GM04503 (cell line): ENCODE measurements at regions not wholly inside any gene's neighbourhood (a gene's known extent, or its start where the extent isn't known, plus 50 kb on each side); places are given as distances from the start of the nearest gene placed in this dataset.

Experiments used
- DNase-seq: peaks from one replicate; pipeline ENCODE4 v3.0.0-alpha.2; 2012; ENCODE audit warnings: low read depth

DNA sequence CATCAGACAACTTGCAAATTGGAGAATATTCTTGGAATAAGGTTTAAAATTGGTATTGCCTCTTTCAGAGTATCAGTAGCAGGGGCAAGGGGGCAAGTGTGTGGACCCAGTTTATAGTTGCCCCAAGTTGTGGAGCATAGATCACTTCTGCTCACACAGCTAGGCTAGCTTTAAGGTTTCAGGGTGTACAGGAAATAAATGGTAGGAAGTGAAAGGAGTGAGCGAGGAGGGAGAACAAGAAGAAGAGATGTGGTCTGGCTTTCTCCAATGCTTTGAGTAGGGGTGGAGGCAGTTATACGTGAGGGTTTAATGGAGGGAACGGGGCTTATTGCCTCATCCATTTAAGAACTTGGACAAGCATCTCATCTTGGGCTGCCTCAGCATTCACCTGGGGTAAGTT, 290.0 kb upstream of the CFAP20DC start:
- no peak for DNase-seq

DNA sequence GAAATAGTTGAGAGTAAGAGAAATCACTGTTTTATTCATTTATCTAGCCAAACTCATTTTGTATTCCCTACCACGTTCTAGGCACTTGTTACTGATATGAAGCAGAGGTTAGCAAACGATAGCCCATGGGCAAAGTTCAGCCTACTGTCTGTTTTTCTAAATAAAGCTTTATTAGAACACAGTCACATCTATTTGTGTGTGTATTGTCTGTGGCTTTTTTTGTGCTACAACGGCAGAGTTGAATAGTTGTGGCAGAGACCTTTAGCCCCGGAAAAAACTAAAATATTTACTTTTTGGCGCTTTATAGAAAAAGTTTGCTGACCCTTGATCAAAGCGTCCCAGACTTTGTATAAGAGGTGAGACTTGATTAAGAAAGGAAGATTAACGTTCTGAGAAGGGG, 289.1 kb upstream of the CFAP20DC start:
- DNase-seq = no peak

DNA sequence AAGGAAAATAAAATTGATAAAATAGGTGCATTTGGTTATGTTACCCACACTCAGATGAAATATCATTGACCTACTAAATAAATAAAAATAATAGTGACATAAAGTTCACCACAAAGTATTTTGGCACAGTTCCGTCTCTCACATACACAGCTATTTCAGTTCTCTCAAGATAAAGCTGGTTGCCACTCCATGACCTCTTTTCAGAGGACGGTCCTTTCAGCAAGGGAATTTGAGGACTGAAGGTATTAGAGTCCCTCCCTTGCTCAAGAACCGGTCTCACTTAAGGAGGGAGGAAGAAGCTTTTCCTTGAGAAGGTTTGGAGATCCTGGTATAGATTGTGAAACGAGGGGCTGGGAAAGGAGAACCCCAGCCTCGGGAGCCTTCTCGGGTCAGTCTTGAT, 285.5 kb upstream of the CFAP20DC start:
- DNase-seq = no peak

DNA sequence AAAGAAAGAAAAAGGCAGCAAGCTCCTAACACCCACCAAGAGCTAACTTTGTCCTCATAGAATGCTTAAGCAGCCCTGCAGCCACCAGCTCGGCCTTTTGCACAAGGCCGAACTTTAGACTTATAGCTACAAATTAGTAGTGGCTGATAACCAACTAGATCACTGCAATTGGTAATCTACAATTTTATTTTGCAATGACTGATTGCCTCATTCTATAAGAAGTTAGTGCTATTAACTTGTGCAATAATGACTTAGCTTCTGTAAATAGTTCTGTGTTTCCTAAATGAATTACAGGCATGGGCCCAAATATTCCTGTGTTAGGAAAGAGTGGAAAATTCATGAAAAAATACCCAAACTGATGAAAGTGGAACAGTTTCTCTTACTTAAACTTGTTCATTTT, 284.8 kb upstream of the CFAP20DC start:
- peak; percentile 31 for DNase-seq

DNA sequence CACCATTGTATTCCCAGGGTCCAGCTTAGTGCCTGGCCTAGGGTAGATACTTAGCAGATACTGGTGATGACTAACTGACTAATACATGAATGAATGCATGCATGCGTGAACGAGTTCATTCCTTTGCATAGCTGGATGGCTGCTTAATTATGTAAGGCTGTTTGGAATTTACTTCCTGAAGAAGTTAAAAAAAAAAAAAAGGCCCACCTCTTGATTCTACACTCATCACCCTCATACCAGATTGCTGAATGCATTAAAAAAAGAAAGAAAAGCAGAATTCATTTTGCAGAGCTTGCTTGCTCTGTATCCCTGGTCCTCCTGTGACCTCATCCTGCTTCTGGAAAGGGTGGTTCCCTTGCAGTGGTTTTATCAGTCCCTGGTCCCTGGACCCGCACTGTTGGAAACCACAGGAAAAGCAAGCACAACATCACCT, 277.6 kb upstream of the CFAP20DC start:
- peak; percentile 80 for DNase-seq

DNA sequence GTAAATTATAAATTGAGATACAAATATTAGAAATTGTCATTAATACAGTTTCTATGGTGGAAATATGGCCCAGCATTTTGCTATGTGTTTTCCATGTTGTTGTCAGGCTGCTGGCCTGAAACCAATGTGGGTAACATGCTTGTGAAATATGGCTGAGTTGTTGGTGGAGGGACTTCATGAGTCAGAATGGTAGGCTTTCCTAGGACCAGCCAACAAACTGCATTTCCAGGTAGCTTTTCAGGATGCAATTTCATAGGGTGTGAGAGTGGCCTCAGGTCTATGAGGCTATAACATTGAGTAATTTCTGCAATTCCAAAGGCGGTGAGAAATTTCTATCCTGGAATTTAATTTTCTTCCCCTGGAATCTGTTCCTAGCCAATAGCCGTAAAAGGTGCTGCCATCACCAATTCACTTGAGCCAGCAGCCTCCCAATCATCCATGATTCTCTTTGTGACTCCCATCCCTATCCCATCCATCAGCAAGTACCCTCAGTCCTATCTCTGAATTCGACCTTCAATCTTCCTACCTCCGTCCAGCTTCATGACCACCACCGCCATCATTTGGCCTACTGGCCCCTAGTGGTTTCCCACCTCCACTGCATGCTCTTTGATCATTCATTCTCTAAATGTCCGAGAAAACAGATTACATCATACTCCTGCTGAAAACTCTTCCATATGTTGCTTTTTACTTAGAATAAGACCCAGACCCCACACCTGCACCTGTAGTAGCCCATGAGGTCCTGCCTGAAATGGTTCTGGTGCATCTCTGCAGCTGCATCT, 276.6 kb upstream of the CFAP20DC start:
- no peak for DNase-seq

DNA sequence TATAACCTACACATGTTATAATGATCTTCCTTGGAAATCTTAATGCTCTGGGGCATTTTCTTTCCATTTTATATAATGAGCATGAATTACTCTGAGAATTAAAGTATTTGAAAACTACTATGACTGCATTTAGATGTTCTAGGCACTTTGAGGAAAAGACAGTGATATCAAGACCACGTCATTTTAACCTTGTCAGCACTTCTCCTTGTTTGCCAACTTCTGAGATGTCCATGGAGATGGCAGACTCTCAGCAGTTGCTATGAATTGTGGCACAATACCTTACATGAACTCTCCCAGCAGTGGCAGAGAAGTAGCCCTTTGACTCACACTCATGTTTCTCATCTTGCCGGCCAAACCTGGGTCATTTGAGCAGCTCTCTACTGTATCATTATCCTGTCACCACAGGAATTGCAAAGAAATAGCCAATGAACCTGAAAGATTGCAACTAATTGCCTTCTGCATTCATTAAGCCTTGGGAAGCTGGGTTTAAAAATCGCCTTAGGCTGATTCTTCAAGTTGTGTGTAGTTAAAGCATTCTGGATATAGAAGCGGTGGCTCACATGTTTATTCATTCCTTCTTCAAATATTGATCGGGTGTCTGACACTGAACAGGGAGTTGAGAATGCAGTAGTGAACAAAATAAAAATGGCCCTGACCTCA, 272.2 kb upstream of the CFAP20DC start:
- peak; percentile 16 for DNase-seq

DNA sequence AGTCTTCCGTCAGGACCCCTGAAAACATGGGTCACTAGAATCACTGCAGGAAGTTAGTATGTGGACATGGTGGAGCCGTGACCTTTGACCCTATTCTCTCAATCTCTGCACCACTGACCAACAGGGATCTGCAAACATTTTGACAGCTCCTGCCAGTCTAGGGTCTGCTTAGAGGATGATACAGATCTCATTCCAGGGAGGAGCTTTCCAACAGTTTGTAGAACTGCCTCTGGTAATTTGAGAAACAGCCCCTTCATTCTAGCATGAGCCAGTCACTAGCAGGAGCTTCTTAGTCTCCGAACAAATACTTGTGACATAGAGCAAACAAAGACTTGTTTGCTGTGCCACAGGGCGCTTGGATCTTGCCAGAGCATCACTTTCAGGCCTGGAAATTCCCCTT, 270.3 kb upstream of the CFAP20DC start:
- no peak for DNase-seq

DNA sequence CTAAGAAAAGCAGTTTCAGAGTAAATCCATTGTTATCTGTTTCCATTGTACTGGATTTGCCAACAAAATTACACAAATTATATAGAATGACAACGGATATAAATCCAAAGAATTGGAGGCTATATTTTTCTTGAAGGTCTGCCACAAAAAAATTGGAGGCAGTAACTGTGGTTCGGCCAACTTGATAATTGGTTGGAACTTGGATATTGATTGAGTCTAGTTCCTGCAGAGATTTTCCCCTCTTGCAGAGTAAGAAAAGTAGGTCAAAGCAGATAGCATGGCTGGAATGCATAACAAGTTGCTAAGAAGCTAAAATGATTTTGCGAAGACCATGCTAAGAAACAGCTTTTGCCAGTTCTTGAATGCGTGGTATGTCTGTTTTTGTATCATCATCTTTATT, 269.6 kb upstream of the CFAP20DC start:
- DNase-seq = no peak

DNA sequence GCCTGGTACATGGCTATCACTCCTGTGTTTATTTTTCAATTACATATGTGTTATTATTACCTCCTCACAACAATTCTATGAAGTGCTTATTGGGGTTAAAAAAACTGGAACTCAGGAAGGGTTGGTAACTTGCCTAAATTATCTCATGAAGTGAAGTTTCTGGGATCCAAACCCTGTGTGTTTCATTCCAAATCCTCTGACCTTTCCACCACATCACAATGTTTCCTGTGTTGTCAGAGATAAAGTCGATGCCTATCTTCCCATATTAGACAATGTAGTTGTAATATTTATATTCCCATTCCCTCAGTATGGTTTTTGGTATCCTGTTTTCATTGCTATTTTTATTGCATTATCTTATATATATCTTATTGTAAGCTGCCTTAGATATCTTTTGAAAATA, 269.1 kb upstream of the CFAP20DC start:
- no peak for DNase-seq

DNA sequence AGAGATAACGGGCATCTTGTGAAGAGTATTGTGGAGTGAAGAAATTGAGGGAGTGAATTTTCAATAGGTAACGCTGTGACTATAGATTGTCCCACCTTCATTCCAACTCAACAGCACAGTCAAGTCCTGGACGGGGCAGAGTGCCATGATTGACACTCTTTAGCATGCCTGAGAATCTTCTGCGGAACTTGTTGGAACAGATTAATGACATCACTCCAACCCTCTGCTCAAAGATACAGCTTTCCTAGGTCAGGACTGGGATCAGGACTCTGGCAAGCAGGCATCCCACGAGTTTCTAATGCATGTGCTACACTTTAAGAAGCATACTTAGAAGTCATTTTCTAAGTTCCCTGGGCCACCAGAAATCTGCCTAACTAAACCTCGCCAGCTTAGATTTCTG, 267.6 kb upstream of the CFAP20DC start:
- DNase-seq = no peak

DNA sequence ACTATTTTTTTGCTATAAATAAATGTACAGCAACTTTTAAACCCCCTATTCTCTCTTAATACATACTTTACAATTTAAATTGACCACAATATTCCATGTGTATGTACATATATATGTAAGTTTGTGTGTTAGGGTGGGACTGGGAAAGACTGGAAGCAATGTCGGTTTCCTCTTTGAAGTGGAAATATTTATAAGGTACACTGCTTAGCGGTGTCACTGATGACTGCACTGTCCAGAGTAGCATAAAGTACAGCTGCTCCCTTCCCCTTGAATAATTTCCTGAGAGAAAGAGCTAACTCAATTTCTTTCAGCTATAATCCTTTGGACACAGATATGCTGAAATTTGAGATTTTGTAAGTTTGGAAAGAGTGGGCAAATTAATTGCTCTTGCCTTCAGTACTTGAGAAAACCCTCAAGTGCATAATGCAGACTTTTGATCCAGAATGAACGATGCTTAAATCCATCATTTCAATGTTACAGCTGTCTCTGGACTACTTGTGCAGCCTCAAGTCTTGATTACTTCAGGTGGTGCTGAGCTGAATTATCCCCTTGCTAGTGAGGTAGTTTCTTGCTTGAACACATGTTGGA, 267.0 kb upstream of the CFAP20DC start:
- DNase-seq = no peak

DNA sequence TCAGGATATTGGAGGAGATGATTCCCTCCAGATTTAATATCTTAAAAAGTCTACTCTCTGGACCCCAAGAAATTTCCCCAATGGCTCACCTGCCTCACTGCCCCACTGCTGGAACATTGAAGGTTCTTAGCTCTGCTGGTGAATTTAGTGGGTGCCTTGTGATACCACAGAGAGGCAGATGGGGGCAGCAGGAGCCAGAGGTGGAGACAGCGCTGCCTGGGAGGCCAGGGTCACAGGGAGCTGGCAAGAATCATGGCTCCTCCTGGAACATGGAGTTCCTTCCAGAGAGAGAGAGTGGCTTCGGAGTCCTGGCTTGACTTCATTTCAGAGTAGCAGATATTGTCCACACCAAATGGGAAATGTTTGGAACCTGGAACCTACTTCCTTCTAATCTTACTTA, 263.5 kb upstream of the CFAP20DC start:
- DNase-seq = no peak

DNA sequence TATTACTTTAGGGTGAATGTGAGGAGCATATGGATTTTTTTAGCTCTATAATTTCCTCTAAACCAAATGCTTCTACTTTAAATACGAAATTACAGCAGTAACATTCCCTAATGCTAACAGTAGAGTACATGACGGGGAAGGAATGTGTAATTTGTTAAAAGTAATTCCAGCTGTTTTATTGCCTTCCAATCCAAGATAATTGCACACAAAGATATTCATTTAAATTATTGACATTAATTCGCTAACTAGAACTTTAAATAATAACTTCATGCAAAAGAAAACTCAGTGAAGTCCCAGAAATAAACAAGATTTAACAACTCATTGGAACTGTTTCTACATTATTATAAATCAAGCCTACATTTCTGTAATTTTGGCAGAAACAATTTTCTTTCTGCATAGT, 261.4 kb upstream of the CFAP20DC start:
- no peak for DNase-seq

DNA sequence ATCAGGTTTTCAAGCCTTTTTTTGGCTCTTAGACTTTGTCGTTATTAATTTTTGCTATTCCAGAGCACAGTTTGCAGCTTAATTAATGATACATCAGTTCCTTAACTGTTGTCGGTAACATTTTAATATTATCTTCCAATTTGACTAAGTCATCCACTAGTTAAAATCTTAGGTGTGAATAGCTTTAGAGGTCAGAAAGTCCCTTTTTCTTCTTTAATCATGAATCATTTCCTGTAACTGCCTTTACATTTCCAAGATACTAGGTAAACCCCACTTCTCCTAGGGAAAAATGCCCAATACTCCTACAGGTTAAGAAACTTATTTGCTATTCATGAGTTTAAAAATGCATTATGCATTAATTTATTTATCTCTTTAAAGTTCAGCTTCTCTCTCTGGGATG, 260.9 kb upstream of the CFAP20DC start:
- DNase-seq = no peak

DNA sequence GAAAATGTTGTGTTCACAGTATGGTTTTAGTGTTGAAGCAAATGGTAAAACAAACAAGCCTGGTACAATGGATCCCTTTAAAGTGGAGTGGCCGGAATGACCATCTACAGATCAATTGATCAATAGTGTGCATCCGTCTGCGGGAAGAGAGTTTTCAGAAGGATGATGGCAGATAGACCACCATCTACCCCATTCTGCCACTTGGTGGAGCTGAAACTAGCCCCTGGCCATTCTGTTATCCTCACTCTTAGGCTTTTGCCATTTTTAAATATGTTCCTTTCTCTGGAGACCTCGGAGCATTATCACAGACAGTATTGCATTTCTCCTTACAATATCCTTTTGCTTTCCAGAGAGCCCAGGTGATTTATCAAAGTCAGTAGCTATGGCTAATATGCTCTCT, 258.9 kb upstream of the CFAP20DC start:
- no peak for DNase-seq

DNA sequence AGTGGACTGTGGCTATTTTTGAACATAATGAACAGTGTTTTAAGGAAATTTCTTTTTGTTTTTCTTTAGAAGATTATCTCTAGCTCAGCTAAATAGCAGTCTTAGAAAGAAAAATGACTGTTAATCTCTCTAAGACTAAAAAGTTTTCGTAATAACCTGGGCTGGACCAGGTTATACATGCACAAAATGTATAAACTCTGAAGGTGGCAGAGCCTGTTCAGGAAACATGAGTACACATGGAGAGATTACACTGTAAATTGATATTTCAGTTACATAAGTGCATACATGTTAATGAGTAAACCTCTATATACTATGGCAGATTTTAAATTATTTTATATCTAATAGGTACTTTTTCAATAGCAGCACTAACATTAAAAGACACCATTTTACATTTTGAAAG, 258.2 kb upstream of the CFAP20DC start:
- DNase-seq = no peak

DNA sequence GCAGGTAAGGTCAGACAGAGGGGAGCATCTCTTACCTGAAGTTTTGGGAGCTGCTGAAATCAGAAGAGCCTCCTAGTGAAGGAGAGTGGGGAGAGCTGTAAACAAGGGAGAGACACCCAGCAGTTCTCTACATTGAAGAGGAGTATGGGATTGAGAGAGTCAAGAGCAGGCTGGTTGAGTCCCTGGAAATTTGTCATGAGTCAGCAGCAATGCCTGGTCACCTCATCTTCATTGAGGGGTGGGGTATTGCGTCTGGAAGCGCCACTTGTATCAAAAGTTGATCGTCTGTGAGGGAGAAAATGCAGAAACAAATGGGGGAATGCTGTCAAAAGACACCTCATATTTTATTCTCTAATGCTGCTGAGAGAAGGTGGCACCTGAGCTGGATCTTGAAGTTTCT, 256.6 kb upstream of the CFAP20DC start:
- no peak for DNase-seq

DNA sequence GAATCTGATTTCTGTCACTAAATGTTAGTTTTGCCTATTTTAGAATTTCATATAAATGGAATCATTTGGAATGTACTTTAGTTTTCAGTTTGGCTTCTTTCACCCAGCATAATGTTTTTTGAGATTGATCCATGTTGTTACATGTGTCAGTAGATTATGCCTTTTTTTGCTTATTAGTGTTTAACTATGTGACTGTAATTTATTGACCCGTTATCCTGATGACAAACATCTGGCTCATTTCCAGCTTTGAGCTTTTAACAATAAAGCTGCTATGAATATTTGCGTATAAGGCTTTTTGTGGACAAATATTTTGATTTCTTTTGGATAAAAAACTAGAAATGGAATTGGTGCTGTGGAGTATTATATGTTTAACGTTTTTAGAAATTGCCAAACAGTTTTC, 254.5 kb upstream of the CFAP20DC start:
- no peak for DNase-seq

DNA sequence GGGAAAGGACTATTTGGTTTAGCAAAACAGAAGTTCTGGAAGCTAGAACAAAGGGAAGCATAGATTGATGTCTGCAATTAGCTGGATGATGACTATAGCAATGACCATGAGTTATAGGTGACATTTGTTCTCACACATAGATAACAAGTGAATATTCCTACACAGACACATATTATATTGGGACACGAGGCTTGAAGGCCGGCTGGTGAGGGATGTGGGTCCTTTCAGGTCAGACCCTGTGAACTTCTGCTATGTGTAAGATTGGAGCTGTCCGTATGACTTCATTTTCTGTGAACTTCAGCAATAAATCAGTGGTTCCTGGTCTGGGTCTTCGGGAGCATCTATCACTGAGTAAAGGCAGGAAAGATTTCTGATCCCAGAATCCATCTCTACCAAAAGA, 253.6 kb upstream of the CFAP20DC start:
- no peak for DNase-seq

DNA sequence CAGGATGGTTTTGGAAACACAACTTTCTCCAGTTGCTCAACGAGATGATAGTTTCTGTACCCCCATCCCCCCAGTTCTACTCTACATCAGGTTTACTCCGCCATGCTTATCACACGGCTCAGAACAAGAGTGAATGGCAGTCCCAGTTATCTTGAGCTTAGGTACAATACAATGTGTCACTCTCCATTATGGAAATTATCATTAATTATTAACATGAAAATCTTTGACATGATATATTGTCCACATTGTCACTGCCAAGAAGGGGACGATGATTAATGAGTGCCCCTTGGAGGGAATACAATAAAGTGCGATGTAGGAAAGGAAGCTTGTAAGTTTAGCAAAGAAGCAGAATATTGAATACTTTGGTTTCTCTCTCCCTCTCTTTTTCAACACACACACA, 252.6 kb upstream of the CFAP20DC start:
- no peak for DNase-seq

DNA sequence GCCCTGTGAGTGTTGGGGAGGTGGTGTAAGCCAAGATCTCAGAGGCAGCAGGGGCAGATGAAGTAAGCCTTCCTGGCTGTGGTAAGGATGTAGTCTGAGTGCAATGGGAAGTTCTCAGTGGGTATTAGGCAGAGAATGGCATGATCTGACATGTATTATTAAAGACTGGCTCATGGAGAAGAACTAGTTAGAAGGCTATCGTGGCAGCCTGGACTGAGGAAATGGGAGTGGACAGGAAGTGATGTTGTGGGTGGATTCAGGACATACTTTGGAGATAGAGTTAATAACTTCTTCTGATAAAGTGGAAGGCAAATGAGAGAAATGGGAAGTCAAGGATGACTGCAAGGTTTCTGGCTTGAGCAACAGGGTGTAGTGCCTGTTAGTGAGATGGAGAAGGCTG, 250.9 kb upstream of the CFAP20DC start:
- no peak for DNase-seq

DNA sequence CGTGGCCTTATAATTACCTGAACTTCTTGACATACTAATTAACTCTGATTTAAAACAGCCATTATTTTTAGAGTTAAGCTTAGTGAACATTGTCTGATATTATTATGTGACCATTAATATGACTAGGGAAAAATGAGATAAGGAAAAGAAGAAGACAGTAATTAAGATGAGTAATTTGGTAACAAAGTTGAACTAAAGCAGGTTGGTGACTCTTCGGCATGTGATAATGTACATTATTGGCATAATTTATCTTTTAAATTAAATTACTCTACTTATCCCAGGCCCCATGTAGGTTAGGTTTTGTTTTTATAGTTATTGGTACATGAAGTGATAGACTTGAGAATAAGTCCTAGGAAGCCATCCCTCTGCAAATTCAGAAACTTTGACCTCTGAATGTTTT, 249.7 kb upstream of the CFAP20DC start:
- no peak for DNase-seq

DNA sequence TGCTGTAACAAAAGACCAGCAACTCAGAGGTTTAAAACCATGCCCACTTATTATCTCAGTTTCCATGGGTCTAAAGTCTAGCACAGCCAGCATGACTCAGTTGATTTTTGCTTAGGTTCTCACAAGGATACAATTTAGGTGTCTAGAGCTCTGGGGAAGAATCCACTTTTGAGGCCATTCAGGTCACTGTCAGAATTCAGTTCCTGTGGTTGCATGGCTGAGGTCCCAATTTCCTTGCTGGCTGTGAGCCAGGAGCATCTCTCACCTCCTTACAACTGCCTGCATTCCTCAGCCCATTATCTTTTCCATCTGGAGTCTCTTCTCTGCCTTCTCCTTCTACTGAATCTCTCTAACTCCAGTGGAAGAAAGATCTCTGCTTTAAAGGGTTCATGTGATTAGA, 240.5 kb upstream of the CFAP20DC start:
- no peak for DNase-seq
